Lung microvascular endothelial cell (primary cell): ENCODE measurements at regions not wholly inside any gene's neighbourhood (a gene's known extent, or its start where the extent isn't known, plus 50 kb on each side); places are given as distances from the start of the nearest gene placed in this dataset.

Experiments used
- DNase-seq, 2 donors: peaks; one replicate each; pipeline versions ENCODE4 v3.0.0 to v3.0.0-alpha.2; 2010; ENCODE audit warnings: low read depth in 2 of 2

DNA sequence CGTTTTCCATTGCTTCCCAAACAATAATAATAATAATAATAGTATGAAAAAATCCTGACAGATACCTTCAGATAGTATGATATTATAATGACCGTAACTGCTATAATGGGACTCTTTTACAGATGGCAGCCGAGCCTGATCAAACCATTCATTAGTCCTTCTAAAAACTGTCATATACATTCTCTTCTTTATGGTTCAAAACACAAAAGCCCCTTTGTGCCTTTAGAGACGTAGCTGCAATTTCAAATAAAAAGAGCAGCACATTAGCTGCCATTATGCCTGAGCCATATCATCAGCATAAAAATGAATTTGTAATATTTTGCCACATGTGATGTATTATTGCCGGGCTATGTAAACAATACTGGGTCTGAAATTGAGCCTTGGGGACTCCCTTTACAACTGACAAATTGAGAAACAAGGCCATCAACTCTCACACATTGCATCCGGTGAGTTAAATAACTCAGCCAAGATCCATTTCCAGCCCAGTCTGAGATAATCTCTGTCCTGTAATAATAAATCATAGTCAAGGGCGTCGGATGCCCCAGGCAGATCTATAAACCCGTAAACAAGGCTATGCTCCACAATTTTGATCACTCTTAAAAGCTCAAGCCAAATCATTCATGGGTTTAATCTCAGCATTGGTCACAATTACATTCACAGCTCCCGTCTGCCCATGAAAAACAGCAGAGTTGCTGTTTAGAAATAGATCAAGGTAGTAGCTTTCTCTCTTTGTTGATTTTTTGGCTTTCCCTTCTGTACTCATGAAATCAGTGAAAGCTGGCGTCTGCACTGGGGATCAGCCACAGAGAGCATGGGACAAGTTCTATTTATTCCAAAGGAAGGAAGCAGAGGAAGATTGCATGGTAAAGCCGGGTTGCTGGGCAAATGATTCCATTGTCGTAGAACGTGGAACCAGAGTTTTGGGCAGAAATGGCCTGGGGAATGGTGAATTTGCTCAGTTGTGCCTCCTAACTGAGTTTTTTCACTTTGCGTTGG is 150.1 kb upstream of the BMPER start:
- peak; percentile 32 to 78 for DNase-seq

DNA sequence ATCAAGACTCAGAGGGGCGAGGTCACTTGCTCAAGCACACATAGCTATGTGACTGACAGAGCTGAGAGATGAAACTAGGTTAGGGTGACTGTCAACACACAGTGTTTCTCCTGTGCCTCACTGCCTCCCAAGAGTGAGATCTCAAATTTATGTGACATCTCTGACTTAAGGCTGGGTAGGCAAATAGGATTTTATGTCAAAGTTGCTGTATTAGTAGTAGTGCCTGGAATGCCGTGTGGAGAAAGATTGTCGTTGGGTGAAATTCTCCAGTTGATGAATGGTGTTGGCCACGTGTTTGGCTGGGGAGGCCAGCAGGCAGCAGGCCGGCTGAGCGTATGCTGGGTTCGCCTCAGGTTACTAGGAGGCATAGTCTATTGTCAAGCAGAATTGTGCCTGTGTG is 148.3 kb upstream of the BMPER start:
- peak in 1 of 2 donors; percentile 25 for DNase-seq

DNA sequence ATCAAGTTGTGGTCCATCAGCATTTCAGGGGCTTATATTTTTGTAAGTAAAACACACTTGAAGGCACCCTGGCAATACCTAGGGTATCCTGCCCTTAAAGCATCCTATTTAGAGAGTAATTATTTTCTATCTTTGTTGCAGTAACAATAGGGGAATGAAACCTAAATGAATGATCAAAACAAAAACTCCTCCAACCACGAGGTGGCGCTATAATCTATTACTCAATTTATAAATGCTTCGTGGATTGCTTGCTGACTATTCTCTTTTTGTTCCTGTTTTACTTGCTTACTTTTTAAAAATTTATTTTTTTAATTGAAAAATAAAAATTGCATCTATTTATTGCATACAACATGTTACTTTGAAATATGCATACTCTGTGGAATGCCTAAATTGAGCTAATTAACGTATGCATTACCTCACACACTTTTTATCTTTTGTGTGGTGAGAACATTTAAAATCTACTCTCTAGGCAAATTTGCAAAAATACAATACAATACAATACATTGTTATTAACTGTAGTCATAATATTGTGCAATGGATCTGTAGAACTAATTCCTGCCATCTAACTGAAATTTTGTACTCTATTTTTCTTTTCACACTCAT is 147.7 kb upstream of the BMPER start:
- DNase-seq, result peak; percentile 40 to 63

DNA sequence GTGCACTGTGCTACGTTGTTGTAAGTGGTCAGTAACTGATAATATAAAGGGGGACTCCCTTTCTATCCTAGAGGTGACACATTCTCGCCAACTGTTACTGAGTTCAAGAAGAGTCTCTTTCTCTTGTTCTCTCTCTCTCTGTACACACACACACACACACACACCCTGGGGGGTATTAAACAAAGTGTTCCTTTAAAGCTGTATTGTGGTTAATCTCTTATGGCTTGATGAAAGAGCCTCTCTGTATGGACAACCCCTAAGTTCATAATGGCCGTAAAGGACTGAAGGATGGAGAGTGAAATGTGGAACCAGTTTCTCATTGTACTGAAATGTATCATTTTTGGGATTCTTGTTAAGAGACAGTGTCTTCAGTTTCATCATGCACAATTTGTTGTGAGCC is 145.2 kb upstream of the BMPER start:
- no peak for DNase-seq

DNA sequence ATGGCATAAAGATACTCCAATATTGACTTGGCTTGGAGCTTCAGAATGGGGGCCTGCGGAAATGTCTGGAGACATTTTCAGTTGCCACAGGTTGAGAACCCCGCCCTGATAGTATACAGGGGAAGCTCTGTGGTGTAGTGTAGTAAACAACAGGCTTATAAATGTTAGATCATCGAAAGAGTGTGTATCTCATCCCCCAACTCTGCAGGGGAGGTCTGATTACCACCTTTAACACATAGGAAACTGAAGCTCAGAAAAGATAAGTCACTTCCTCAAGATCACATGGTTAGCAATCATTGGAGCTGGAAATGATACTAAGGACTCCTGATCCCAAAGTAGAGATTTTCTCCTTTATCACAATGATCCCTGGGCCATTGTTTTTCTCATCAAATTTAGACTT is 144.5 kb upstream of the BMPER start:
- peak; percentile 11 to 60 for DNase-seq

DNA sequence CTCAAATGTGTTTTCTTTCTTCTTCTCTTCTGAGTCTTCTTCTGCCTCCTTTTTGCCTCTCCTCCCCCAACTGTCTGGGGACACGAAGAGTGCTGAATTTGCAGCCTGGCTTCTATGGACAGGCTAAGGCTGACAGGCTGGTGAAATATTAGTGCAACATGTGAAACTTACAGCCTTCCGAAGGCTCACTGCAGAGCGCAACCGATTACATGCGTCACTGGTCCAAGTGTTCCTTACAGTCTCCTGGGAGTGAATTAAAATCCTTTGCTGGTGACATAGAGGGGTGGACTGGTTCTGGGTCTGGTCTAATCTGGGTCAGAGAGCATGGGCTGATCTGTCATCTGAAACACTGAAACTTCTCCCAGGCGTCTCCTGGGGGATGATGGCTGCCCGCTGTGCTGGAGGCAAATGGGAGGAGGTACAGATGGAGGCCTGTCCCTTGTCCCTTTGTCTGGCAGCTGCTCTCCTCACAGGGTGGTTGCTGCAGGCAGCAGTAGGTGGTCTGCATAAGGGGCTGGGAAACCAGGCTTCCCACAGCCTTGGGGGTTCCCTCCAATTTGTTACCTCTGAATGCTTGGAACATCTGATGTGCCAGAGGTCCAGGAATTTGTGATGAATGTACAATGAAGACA is 143.8 kb upstream of the BMPER start:
- DNase-seq, result no peak

DNA sequence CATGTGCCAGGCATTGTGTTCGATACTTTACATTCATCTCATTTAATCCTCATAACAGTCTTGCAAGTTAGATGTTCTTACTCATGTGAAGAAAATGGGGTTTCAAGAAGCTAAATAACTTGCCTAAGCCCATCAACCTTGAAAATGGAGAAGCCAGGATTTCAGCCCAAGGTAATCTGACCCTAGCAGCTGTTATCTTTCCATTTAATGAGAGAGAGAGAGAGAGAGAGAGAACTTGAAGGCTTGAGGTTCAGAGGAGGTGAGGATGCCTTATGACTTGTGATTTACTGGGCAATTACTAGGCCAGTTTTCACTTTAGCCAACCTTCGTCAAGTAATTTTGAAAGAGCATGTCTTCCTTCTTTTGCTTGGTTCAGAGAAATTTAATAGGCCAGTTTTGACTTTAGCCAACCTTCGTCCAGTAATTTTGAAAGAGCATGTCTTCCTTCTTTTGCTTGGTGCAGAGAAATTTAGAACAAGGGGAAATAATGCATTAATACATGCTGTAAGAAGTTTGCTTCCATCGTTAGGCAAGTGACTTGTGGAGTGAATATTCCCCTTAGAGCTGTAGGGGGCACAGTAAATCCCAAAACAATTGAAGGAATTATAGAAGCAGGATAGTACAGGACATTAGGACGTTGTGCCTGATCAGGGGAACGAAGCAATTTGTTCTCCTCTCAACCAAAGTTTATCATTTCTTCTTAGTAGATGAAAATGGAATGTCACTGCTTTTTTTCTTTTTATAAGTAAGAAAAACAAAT is 143.0 kb upstream of the BMPER start:
- no peak for DNase-seq

DNA sequence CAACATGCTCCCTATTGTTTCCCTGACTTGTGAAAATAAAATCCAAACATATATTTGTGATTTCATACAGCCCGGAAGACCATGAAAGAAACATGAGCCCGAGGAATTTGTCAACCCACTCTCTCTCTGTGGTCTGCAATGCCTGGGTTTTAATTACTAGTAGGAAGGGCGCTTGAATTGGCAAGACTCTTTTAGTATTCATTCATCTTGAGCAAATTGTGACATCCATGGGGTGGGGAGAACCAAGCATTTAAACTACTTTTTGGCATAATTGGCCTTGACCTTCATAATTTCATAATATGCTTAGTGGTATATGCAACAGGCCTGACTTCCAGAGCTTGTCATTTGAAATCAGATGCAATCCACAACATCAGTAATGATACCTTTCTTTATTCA is 142.4 kb upstream of the BMPER start:
- no peak for DNase-seq

DNA sequence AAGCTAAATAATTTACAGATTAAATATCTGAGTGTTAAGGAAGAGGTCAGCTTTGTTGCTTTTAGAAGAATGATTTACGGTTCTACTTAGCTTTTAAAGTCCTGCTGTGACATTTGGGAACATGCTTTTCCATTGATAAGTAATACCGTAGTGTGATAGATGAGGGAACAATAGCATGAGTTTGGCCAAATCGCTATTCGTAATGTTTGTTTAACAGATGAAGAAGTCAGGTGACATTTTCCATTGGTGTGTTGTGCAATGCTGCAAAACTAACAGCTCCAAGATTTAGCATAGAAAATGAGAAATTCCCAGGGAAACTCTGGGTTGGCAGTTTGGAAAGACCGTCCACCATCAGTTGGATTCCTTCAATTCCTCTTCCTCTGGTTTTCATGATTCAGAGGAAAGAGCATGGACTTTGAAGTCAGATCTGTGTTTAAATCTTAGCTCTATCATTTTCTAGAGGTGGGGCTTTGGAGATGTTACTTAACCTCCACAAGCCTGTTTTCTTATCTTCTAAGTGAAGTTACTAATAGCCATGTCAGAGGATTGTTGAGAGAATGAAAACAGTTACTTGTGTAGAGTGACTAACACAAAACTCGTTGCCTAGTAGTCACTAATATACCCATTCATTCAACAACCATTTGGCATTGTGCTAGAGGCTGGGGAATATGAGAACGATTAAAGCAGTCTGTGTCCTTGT is 140.4 kb upstream of the BMPER start:
- peak; percentile 10 to 90 for DNase-seq

DNA sequence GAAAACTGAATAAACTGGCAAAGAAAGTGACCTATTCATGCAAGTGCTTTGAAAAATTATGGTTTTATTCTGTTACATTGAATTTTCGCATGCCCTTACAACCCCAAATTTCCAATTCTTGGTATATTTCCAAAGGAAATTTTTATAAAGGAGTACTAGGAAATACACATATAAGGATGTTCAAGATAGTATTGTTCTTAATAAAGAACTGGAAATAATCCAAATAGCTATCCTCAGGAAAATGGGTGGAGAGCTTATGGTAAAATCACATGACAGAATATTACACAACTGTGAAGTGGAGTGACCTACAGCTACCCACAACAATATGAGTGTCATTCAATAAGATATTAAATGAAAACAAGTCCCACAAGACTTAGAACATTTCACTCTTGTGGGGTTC is 138.9 kb upstream of the BMPER start:
- peak; percentile 37 to 70 for DNase-seq

DNA sequence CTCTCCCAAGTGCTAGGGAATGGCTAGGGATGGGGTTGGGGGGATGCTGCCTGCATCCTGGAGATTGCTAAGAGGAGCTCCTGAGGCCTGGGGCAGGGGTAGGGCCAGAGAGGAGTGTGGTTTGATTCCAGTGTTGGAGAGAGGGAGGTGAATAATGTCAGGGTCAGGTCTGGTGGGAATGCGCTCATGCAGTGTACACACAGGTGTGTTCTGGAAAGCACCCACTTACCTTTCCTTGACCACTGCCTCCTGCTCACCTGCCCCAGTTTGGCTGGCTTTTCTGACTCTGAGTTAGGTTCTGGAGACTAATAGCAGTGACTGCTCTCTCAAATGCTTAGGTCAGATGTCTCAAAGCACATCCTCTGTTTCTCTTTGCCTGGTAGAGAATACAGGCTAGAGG is 135.4 kb upstream of the BMPER start:
- no peak for DNase-seq

DNA sequence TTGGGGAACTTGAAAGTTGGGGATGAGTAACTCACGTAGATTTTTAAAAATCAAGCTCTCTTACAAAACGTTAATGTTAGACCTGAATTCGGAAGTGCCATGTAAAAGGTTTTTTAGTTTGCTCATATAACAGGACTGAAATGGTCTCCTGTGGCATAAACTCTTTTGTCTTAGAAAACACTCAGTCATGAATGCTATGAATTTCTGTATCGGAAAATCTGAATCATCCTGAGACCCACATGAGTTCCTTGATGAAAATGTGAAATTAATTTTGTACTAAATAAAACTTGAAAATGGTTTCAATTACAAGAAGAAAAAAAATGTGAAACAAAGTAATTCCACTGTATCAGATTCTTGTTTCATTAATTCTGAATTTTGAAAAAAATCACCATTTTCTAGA is 134.8 kb upstream of the BMPER start:
- DNase-seq, result no peak

DNA sequence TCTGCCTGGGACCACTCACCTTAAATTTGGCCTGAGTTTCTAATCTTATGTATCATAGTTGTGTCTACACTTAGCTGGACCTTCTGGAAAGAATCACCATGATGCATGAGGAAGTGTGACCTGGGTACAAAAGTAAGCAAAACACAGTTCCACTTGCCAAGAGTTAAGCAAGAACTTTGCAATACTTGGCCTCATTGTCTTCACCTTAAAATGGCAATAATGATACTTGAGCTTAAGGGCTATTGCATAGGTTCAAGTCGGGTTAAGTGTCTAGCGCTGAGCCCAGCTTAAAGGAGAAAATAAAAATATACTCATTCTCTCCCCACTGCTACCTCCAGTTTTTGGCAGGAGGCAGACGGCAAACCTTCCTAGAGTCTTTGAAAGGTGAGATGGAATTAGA is 133.9 kb upstream of the BMPER start:
- no peak for DNase-seq

DNA sequence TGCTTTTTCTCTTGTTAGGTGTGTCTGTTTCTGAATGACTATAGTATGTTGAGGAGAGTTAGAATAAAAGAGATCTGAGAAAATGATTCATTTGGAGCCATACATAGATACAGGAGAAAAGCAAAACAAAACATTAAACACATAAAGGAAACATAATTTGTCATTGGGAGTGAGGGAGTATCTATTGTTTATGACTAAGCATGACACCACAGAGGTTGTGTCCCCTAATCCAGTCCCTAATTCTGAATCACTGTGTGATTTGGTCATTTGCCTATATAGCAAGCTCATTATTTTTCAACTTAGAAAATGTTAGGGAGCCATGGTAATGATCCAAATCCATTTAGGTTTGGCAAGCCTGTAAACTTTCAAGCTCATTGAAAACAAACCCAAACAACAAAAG is 132.3 kb upstream of the BMPER start:
- peak; percentile 39 to 67 for DNase-seq

DNA sequence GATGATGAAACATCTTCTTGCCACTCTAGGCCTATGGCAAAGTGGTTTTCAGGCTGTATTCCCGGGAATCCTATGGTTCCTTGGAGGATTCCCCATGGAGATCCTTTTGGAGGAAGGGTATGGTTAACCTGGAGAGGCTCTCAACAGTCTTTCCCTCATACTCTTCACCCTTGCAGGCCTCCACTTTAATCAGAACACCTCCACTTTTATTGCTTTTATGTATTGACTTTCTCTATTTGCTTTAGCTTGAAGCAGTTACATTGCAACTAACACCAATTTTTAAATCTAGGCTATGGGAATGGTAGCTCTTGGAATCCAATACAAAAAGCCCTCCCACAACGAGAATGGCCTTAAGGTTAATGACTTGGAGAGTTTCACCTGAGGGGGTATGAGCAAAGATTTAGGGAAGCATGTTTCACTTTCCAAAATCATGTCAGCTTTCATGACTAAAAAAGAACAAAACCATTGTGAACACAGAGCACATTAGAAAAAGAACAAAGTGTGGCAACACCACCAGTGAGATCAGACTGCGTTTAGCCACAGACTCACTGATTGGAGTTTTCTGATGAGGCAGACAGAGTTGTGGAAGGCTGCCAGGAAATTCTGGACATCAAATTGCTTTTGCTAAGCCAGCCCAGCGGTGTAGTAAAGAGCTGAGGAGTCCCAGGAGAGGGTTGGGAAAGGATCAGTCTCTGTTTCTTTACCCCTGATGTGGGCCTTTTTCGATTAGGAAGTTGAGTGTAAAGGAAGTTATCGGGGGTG is 130.4 kb upstream of the BMPER start:
- DNase-seq, result peak in 1 of 2 donors; percentile 90

DNA sequence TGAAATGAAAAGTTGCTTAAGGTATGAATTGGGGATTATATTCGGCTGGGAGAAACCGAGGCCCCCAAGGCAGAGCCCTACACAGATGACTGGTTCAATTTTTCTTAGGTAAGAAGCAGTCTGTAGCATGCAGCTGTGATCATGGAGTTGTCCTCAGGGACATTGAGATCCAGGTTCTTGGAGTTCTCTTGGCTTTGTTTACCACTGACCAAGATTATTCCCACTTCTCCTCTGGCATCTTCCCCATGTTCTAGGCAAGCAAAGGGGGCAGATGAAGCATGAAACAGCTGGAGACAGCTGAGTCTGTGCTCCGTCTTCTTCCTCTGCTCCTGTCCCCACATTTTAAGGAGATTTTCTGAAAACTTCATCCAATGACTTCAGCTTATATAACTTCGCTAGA is 129.5 kb upstream of the BMPER start:
- no peak for DNase-seq

DNA sequence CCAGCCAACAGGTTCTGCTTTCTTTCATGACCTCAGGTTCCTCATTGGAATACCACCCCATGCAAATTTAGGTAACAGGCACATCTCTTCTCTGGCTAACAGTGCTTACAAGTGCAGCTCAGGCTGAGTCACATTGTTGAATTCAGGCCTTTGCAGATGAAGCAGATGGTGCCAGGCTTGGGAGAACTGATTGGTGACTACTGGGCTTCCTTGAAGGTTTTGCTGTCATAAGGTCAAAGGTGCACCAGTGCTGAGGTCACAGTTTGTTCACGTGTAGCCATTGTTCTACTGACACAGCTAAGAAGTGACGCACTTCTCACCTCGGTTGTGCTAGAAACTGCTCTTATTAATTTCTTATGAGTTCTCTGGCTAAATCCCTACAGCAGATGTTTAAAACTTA is 128.6 kb upstream of the BMPER start:
- peak in 1 of 2 donors; percentile 3 for DNase-seq

DNA sequence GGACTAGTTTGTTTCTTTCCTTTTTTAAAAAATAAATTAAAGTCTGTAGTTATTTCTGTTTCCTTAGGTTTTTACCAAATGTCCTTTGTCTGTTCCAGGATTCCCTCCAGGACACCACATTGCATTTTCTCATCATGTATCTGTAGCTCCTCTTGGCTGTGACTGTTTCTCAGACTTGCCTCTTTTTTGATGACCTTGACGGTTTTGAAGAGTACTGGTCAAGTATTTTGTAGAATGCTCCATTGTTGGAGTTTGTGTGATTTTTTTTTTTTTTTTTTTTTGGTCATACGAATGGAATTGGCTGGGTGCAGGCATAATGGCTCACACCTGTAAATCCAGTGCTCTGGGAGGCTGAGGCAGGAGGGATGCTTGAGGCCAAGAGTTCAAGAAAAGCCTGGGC is 127.1 kb upstream of the BMPER start:
- DNase-seq, result no peak

DNA sequence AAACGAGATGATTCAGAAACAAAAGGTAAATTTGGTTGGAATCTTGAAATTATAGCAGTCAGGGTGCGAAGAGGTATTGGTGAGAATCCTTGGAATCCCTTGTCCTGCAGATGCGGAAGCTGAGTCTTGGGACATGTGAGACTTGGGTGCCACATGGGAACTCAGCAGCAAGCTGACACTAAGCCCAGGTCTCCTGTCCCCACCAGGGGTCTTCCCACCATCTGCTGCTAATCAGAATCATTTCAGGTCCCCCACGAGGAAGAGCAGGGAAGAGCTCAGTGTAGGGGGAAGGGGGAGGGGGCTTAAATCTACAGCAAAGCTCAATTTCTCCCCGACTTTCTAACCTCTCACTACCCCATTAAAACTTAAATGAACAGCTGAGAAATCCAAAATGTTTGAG is 126.1 kb upstream of the BMPER start:
- no peak for DNase-seq

DNA sequence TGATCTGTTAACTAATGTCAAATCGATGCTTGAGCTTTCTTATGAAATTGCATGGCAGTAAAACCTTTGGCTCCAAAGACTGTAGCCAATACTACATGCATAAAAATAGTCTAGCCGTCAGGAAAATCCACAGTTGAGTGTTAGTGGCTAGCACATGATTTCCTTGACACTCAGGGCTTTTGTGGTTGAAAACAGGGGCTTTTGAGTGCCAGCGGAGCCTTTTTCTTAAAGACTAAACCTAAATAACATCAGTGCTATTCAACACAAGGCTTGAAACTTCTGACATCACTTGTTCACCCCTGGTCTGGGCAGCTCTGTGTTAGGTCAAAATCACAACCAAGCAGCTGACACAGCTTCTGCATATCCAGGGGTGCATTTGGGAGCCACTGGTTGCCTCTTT is 124.2 kb upstream of the BMPER start:
- no peak for DNase-seq
